CD4-positive, alpha-beta T cell (primary cell): ENCODE measurements at regions not wholly inside any gene's neighbourhood (a gene's known extent, or its start where the extent isn't known, plus 50 kb on each side); places are given as distances from the start of the nearest gene placed in this dataset.

ENCODE experiments used
- ATAC-seq: fragments of 200-7000 bp; cut with Tn5 transposase; one replicate; pipeline ENCODE4 v1.10.0; 2022; ENCODE audit warnings: mild to moderate bottlenecking; ENCODE audit not compliant: poor library complexity
- CTCF ChIA-PET: fragments of 350-600 bp; sonication (Branson Sonifier 250); formaldehyde crosslinking; loops from one replicate; lab custom pipeline; 2021; ENCODE audit warnings: antibody characterized with exemption, inconsistent platforms; lab: Charles Lee
- POLR2A ChIA-PET: fragments of 350-600 bp; sonication (Branson Sonifier 250); formaldehyde crosslinking; loops from one replicate; lab custom pipeline; 2021; ENCODE audit warnings: antibody characterized with exemption, inconsistent platforms; lab: Charles Lee
- DNase-seq, 14 experiments: peaks; one replicate each; pipeline ENCODE4 v3.0.0-alpha.2; 2013 to 2020; ENCODE audit warnings: mixed read lengths in 2 of 14
- H3K27ac ChIP-seq, 2 donors: one replicate each; pipeline versions ENCODE4 v1.5.1 to v1.7.0; 2013; ENCODE audit warnings: low read length in 2 of 2, low read depth in 1 of 2, mild to moderate bottlenecking in 1 of 2
- H3K27me3 ChIP-seq, 2 experiments: 1 replicate in 1 of 2; 2 replicates in 1 of 2; pipeline versions ENCODE4 v1.6.1 to v1.7.0; 2013; ENCODE audit warnings: low read length in 2 of 2, control low read depth in 1 of 2, mild to moderate bottlenecking in 1 of 2, moderate library complexity in 1 of 2; ENCODE audit not compliant: insufficient read depth in 2 of 2, control insufficient read depth in 1 of 2
- H3K36me3 ChIP-seq: one replicate; pipeline ENCODE4 v1.6.1; 2013; ENCODE audit warnings: low read length, control low read depth; ENCODE audit not compliant: insufficient read depth
- H3K4me1 ChIP-seq: one replicate; pipeline ENCODE4 v1.6.1; 2013; ENCODE audit warnings: low read length, control low read depth; ENCODE audit not compliant: insufficient read depth
- H3K4me3 ChIP-seq: one replicate; pipeline ENCODE4 v1.5.1; 2013; ENCODE audit warnings: mild to moderate bottlenecking, low read length, moderate library complexity
- H3K9me3 ChIP-seq, 2 experiments: 1 replicate in 1 of 2; 2 replicates in 1 of 2; pipeline versions ENCODE4 v1.6.1 to v1.7.0; 2013; ENCODE audit warnings: low read length in 2 of 2, mild to moderate bottlenecking in 2 of 2, control low read depth in 1 of 2, moderate library complexity in 1 of 2; ENCODE audit not compliant: control insufficient read depth in 1 of 2, insufficient read depth in 1 of 2
- H3K27ac Mint-ChIP-seq: one replicate; pipeline ENCODE4 v1.8.0; 2020; ENCODE audit warnings: mixed read lengths
- H3K27me3 Mint-ChIP-seq: one replicate; pipeline ENCODE4 v1.8.0; 2021; ENCODE audit warnings: mixed read lengths
- H3K36me3 Mint-ChIP-seq: one replicate; pipeline ENCODE4 v1.8.0; 2021; ENCODE audit warnings: low read depth, mixed read lengths
- H3K4me1 Mint-ChIP-seq: one replicate; pipeline ENCODE4 v1.8.0; 2021; ENCODE audit warnings: low read depth, mixed read lengths
- H3K4me3 Mint-ChIP-seq: one replicate; pipeline ENCODE4 v1.8.0; 2020; ENCODE audit warnings: mild to moderate bottlenecking, mixed read lengths
- H3K9me3 Mint-ChIP-seq: one replicate; pipeline ENCODE4 v1.8.0; 2020; ENCODE audit warnings: mixed read lengths
- intact Hi-C, 2 experiments: fragments of 100-400 bp; cut with DNase I in 1 of 2; cut with micrococcal nuclease in 1 of 2; formaldehyde crosslinking; loops; one replicate each; pipeline versions ENCODE4 v1.15.1 to v1.9.0; 2023 to 2025; cut with DNase I, micrococcal nuclease
- TF ChIP-seq, protein P1 (sequence below): fragments of 200-600 bp; IDR thresholded peaks from one replicate; pipeline ENCODE4 v1.8.0; 2022; ENCODE audit warnings: antibody characterized with exemption, mild to moderate bottlenecking

DNA sequence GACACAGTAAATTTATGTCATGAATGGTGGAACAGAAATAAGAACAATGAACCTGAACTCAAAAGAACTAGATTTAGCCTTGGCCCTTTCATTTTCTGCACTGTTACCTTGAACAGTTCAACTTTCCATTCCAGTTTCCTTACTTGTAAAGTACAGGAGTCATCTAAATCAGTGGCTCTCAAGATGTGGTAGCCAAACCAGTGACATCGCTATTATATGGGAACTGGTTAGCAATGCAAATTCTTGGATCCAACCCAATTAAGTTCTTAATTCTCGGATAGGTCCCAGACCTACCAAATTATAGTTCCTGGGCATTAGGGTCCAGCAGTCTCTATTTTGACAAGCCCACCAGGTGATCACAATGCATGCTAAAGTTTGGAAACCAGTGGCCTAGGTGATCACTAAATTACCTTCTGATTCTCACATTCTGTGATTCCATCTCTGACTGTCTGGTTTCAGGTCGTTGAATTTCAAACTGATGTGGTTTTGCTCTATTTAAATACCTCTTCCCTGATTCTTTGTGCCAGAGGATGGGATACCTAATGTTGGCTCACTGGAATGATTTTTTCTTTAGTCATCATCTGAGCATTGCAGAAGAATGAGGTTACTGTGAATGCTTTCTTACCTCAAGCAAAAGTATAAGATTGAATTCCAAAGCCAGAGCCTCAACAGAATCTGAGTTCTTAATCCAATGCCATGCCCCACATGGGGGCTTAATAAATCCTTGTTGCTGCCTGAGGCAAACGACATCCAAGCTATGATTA, 253.8 kb downstream of the ENC1 start:
- peaks cover 5% of the 10 kb centered on the region for H3K27me3 Mint-ChIP-seq
- intact Hi-C loops, result no loop called here
- ChIA-PET CTCF (no interaction called here), POLR2A (no interaction called here)
- Histone ChIP-seq H3K27ac (no peak overlapping the region), H3K4me3 (no peak overlapping the region), H3K27me3 (no peaks in the 10 kb centered on the region), H3K4me1 (no peaks in the 10 kb centered on the region), H3K9me3 (no peaks in the 10 kb centered on the region), H3K36me3 (no peaks in the 10 kb centered on the region)
- no peaks in the 10 kb centered on the region for H3K36me3 Mint-ChIP-seq
- ATAC-seq (no peak), DNase-seq (no peak)
- no peak overlapping the region for H3K27ac Mint-ChIP-seq
- TF ChIP-seq, protein P1, sequence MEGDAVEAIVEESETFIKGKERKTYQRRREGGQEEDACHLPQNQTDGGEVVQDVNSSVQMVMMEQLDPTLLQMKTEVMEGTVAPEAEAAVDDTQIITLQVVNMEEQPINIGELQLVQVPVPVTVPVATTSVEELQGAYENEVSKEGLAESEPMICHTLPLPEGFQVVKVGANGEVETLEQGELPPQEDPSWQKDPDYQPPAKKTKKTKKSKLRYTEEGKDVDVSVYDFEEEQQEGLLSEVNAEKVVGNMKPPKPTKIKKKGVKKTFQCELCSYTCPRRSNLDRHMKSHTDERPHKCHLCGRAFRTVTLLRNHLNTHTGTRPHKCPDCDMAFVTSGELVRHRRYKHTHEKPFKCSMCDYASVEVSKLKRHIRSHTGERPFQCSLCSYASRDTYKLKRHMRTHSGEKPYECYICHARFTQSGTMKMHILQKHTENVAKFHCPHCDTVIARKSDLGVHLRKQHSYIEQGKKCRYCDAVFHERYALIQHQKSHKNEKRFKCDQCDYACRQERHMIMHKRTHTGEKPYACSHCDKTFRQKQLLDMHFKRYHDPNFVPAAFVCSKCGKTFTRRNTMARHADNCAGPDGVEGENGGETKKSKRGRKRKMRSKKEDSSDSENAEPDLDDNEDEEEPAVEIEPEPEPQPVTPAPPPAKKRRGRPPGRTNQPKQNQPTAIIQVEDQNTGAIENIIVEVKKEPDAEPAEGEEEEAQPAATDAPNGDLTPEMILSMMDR, result no peak
- H3K4me1 Mint-ChIP-seq, result no peaks in the 10 kb centered on the region
- H3K9me3 Mint-ChIP-seq, result no peaks in the 10 kb centered on the region
- H3K4me3 Mint-ChIP-seq, result no peak overlapping the region

DNA sequence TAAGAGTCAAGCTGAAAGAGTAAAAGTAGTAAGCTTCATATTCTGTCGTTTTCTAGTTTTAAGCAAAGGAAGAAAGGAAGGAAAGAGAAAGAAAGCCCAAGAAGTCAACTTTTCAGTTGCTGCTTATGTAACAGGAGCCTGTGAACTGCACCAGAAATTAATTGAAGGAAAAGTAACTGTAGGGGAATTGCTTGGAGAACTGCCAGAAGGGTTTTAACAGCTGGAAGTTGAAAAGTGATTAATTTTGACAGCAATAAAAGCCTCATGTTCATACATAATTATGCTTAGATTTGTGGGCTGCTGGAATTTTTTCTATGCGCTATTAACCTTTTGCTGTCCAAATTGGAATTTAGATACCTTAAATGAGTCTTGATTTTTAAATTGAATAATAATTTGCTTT, 255.7 kb downstream of the ENC1 start:
- Histone ChIP-seq H3K27ac (no peak overlapping the region), H3K4me3 (no peak overlapping the region), H3K27me3 (peaks cover 0 to 2% of the 10 kb centered on the region in 2 experiments), H3K36me3 (no peaks in the 10 kb centered on the region), H3K9me3 (no peaks in the 10 kb centered on the region), H3K4me1 (no peaks in the 10 kb centered on the region)
- Mint-ChIP-seq H3K27me3 (peaks cover 13% of the 10 kb centered on the region), H3K4me1 (no peaks in the 10 kb centered on the region), H3K36me3 (no peaks in the 10 kb centered on the region), H3K9me3 (no peaks in the 10 kb centered on the region), H3K4me3 (no peak overlapping the region), H3K27ac (no peak overlapping the region)
- no peak for DNase-seq
- ChIA-PET CTCF (no interaction called here), POLR2A (no interaction called here)
- TF ChIP-seq, protein P1, result no peak
- no peak for ATAC-seq
- intact Hi-C loops, result no loop called here

DNA sequence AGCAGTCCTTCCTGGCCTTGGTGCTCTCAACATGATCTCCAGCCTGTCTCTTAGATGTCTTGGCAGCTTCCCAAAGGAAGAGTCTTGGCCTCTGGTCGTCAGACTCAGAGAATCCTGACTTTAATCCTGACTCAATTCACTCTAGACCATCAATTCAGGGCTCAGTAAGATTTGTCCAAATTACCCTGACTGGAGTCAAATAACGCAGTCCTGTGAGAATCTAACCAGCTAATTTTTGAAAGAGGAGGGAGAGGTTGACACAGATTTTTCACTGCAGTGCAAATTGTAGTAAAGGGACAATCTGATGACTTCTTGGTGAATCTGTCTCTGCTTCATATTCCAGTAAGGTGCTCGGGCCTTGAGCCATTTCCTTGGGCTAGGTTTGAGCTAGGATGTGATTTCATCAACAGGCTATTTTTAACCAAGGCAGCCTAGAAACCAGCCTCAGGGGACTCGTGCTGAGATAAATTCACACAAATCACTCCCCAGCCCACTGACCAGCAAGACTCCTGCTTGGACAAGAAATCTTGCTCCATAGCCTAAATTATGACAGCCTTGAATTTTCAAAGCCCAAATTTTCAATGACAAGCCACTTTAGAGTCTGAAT, 257.4 kb downstream of the ENC1 start:
- Mint-ChIP-seq H3K4me1 (no peaks in the 10 kb centered on the region), H3K36me3 (no peaks in the 10 kb centered on the region), H3K27me3 (peaks cover 18% of the 10 kb centered on the region), H3K4me3 (no peak overlapping the region), H3K27ac (no peak overlapping the region), H3K9me3 (no peaks in the 10 kb centered on the region)
- ChIA-PET POLR2A (no interaction called here), CTCF (no interaction called here)
- Histone ChIP-seq H3K36me3 (no peaks in the 10 kb centered on the region), H3K4me1 (no peaks in the 10 kb centered on the region), H3K4me3 (no peak overlapping the region), H3K9me3 (no peaks in the 10 kb centered on the region), H3K27ac (no peak overlapping the region), H3K27me3 (peaks cover 0 to 2% of the 10 kb centered on the region in 2 experiments)
- TF ChIP-seq, protein P1, result no peak
- intact Hi-C loops, result no loop called here
- ATAC-seq (no peak), DNase-seq (no peak)
